Activated CD4-positive, alpha-beta T cell treated with anti-CD3 and anti-CD28 coated beads for 24 hours (primary cell): ENCODE measurements at regions not wholly inside any gene's neighbourhood (a gene's known extent, or its start where the extent isn't known, plus 50 kb on each side); places are given as distances from the start of the nearest gene placed in this dataset.

ENCODE experiments used
- DNase-seq, 2 donors: peaks; one replicate each; pipeline ENCODE4 v3.0.0-alpha.2; 2020; ENCODE audit warnings: low read depth in 2 of 2

- DNase-seq: no peak
Measured at GRCh38 chr6:148247386-148248063, 95.1 kb upstream of the SASH1 start.

- no peak for DNase-seq
Measured at GRCh38 chr6:148249160-148249559, 93.5 kb upstream of the SASH1 start.

- DNase-seq: no peak
Measured at GRCh38 chr6:148249679-148250375, 92.8 kb upstream of the SASH1 start.

GRCh38 chr6:148250975-148251685 is 91.5 kb upstream of the SASH1 start:
- DNase-seq: no peak

- DNase-seq: no peak
Measured at GRCh38 chr6:148251891-148252290, 90.7 kb upstream of the SASH1 start.

GRCh38 chr6:148257810-148258209 is 84.8 kb upstream of the SASH1 start:
- no peak for DNase-seq

- no peak for DNase-seq
Measured at GRCh38 chr6:148258868-148259267, 83.8 kb upstream of the SASH1 start.

- DNase-seq: no peak
Measured at GRCh38 chr6:148261470-148261869, 81.2 kb upstream of the SASH1 start.

- DNase-seq: no peak
Measured at GRCh38 chr6:148263010-148263409, 79.6 kb upstream of the SASH1 start.

- no peak for DNase-seq
Measured at GRCh38 chr6:148263961-148264360, 78.7 kb upstream of the SASH1 start.

GRCh38 chr6:148265054-148265453 is 77.6 kb upstream of the SASH1 start:
- no peak for DNase-seq

- no peak for DNase-seq
Measured at GRCh38 chr6:148269386-148269785, 73.3 kb upstream of the SASH1 start.

- DNase-seq: no peak
Measured at GRCh38 chr6:148271711-148272439, 70.8 kb upstream of the SASH1 start.

GRCh38 chr6:148272597-148272996 is 70.0 kb upstream of the SASH1 start:
- no peak for DNase-seq

- no peak for DNase-seq
Measured at GRCh38 chr6:148273962-148274752, 68.5 kb upstream of the SASH1 start.

GRCh38 chr6:148274809-148275208 is 67.8 kb upstream of the SASH1 start:
- DNase-seq: no peak

- DNase-seq: no peak
Measured at GRCh38 chr6:148285205-148285604, 57.4 kb upstream of the SASH1 start.

- no peak for DNase-seq
Measured at GRCh38 chr6:148286563-148286962, 56.1 kb upstream of the SASH1 start.

GRCh38 chr6:148287623-148288333 is 54.9 kb upstream of the SASH1 start:
- DNase-seq: no peak

- no peak for DNase-seq
Measured at GRCh38 chr6:148288541-148288940, 54.1 kb upstream of the SASH1 start.

- no peak for DNase-seq
Measured at GRCh38 chr6:148289153-148289552, 53.5 kb upstream of the SASH1 start.
